SK-N-SH (cell line): ENCODE measurements at regions not wholly inside any gene's neighbourhood (a gene's known extent, or its start where the extent isn't known, plus 50 kb on each side); places are given as distances from the start of the nearest gene placed in this dataset.

Experiments used
- CTCF ChIA-PET: fragments of 300-600, 350-600 bp; formaldehyde crosslinking; extraction: SDS; loops from one replicate; lab custom pipeline; 2021; lab: Yijun Ruan, JAX
- POLR2A ChIA-PET: fragments of 350-600 bp; sonication (Branson Sonifier 250); formaldehyde crosslinking; extraction: SDS; loops from one replicate; lab custom pipeline; 2020; ENCODE audit warnings: antibody characterized with exemption, inconsistent platforms; lab: Yijun Ruan, JAX
- DNase-seq: peaks from one replicate; pipeline ENCODE4 v3.0.0; 2012
- H2AFZ ChIP-seq: fragments of 200-600 bp; sonication (generic); 2 replicates; pipeline ENCODE4 v1.8.1; 2016; ENCODE audit warnings: antibody characterized with exemption, mild to moderate bottlenecking, low read depth
- H3F3A ChIP-seq: fragments of 200-600 bp; sonication (generic); replicated peaks from 2 replicates; pipeline ENCODE3; 2016; ENCODE audit warnings: antibody characterized with exemption, mild to moderate bottlenecking; ENCODE audit not compliant: insufficient read depth
- H3K27ac ChIP-seq, 2 experiments: fragments of 200-500 bp in 1 of 2; fragments of 200-600 bp in 1 of 2; sonication (Bioruptor generic) in 1 of 2; sonication (generic), shearing (Covaris generic) in 1 of 2; 2 replicates each; pipeline versions ENCODE4 v1.5.1 to v1.6.1; 2014 to 2016; ENCODE audit warnings: low read depth in 2 of 2, inconsistent platforms in 1 of 2, low read length in 1 of 2, mild to moderate bottlenecking in 1 of 2, mixed read lengths in 1 of 2
- H3K27me3 ChIP-seq: fragments of 200-600 bp; sonication (generic), shearing (Covaris generic); 2 replicates; pipeline ENCODE4 v1.6.1; 2016; ENCODE audit warnings: mixed run types; ENCODE audit not compliant: insufficient read depth
- H3K36me3 ChIP-seq, 2 experiments: fragments of 200-500 bp in 1 of 2; fragments of 200-600 bp in 1 of 2; sonication (Bioruptor generic) in 1 of 2; sonication (generic) in 1 of 2; replicated peaks in 1 of 2; 2 replicates each; pipeline versions ENCODE3 to v1.5.1; 2014 to 2016; ENCODE audit warnings: low read length in 1 of 2, mild to moderate bottlenecking in 1 of 2; ENCODE audit not compliant: insufficient read depth in 2 of 2, control insufficient read depth in 1 of 2
- H3K4me1 ChIP-seq, 2 experiments: fragments of 200-500 bp in 1 of 2; fragments of 200-600 bp in 1 of 2; sonication (Bioruptor generic) in 1 of 2; sonication (generic), shearing (Covaris generic) in 1 of 2; 2 replicates each; pipeline versions ENCODE4 v1.5.1 to v1.6.1; 2014 to 2016; ENCODE audit warnings: low read depth in 1 of 2, low read length in 1 of 2, mixed run types in 1 of 2; ENCODE audit not compliant: insufficient read depth in 2 of 2, control insufficient read depth in 1 of 2
- H3K4me2 ChIP-seq: fragments of 200-600 bp; sonication (generic), shearing (Covaris generic); 2 replicates; pipeline ENCODE4 v1.6.1; 2017; ENCODE audit warnings: mixed run types
- H3K4me3 ChIP-seq, 2 experiments: fragments of 200-500 bp in 1 of 2; fragments of 200-600 bp in 1 of 2; sonication (Bioruptor generic) in 1 of 2; sonication (generic), shearing (Covaris generic) in 1 of 2; 2 replicates each; pipeline versions ENCODE4 v1.5.1 to v1.8.1; 2014 to 2016; ENCODE audit warnings: low read depth in 2 of 2, inconsistent platforms in 1 of 2, low read length in 1 of 2, mild to moderate bottlenecking in 1 of 2, mixed read lengths in 1 of 2, moderate library complexity in 1 of 2
- H3K79me2 ChIP-seq: fragments of 200-600 bp; sonication (generic); 2 replicates; pipeline ENCODE4 v1.8.1; 2017; ENCODE audit warnings: mild to moderate bottlenecking; ENCODE audit not compliant: insufficient read depth
- H3K9ac ChIP-seq: fragments of 200-600 bp; sonication (generic); 2 replicates; pipeline ENCODE4 v1.6.1; 2017; ENCODE audit warnings: mixed run types
- H3K9me2 ChIP-seq: fragments of 200-600 bp; sonication (generic); 2 replicates; pipeline ENCODE4 v1.6.1; 2017; ENCODE audit warnings: mixed run types
- H3K9me3 ChIP-seq: fragments of 200-600 bp; sonication (generic); 2 replicates; pipeline ENCODE4 v1.6.1; 2017; ENCODE audit warnings: mixed run types, mild to moderate bottlenecking, moderate library complexity
- H4K20me1 ChIP-seq: fragments of 200-600 bp; sonication (generic); 2 replicates; pipeline ENCODE4 v1.6.1; 2017; ENCODE audit warnings: mild to moderate bottlenecking, mixed run types; ENCODE audit not compliant: insufficient read depth
- EZH2phosphoT487 ChIP-seq: fragments of 200-600 bp; sonication (generic); IDR thresholded peaks from 2 replicates; pipeline ENCODE4 v1.6.1; 2017; ENCODE audit warnings: low read depth, mixed run types, mild to moderate bottlenecking, antibody characterized with exemption, moderate library complexity, borderline replicate concordance
- FOXM1 ChIP-seq: IDR thresholded peaks from 2 replicates; pipeline ENCODE4 v1.4.0; 2012; ENCODE audit warnings: low read depth, mild to moderate bottlenecking
- GATA2 ChIP-seq: sonication (generic); formaldehyde crosslinking; IDR thresholded peaks from 2 replicates; pipeline ENCODE4 v1.5.0; 2020; ENCODE audit warnings: mild to moderate bottlenecking, missing genetic modification reagents
- JUND ChIP-seq: IDR thresholded peaks from 2 replicates; pipeline ENCODE4 v1.4.0; 2012
- NFIC ChIP-seq: IDR thresholded peaks from 2 replicates; pipeline ENCODE4 v1.4.0; 2012; ENCODE audit warnings: borderline replicate concordance
- NRF1 ChIP-seq: IDR thresholded peaks from 2 replicates; pipeline ENCODE4 v1.6.1; 2012; ENCODE audit warnings: low read depth, mild to moderate bottlenecking, low read length
- POLR2AphosphoS5 ChIP-seq: IDR thresholded peaks from 2 replicates; pipeline ENCODE4 v1.6.1; 2012; ENCODE audit warnings: low read depth, low read length
- RXRA ChIP-seq: IDR thresholded peaks from 2 replicates; pipeline ENCODE4 v1.4.0; 2012; ENCODE audit warnings: low read depth, mild to moderate bottlenecking, borderline replicate concordance
- SIN3A ChIP-seq: IDR thresholded peaks from 2 replicates; pipeline ENCODE4 v1.6.1; 2012; ENCODE audit warnings: low read depth, mild to moderate bottlenecking, low read length, moderate library complexity, borderline replicate concordance
- YY1 ChIP-seq: IDR thresholded peaks from 2 replicates; pipeline ENCODE4 v1.4.0; 2012; ENCODE audit warnings: low read depth, mild to moderate bottlenecking
- WGBS: methylation state at CpG from one replicate; pipeline ENCODE4 v1.1.6; 2017; ENCODE audit warnings: low lambda C conversion rate; 5-methylcytosine and 5-hydroxymethylcytosine counted together
- TF ChIP-seq, protein P1 (sequence below): IDR thresholded peaks from 2 replicates; pipeline ENCODE4 v1.4.0; 2012; ENCODE audit warnings: low read depth, borderline replicate concordance
- TF ChIP-seq, protein P2 (sequence below): fragments of 150-350 bp; IDR thresholded peaks from 2 replicates; pipeline ENCODE4 v1.6.1; 2016; ENCODE audit warnings: mild to moderate bottlenecking, low read depth, low read length

DNA sequence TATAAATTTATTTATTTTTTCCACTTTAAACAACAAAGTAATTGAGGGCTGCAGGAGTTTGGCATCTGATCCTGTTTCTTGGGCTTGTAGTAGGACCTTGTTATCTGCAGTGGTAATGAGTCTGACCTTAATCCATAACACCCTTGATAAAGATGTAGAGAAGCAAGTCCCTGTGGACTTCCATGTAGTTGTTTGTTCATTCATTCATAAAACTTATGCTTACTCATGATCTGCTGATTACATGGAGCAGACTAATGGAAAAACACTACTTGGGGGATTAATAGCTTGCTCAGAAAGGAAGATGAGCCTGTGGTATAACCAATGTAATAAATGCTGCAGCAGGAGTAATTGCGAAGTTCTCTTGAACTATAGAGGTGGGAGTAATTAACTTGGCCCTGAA lies 271.5 kb upstream of the TBL1XR1 start (continued):
- TF ChIP-seq, protein P1, sequence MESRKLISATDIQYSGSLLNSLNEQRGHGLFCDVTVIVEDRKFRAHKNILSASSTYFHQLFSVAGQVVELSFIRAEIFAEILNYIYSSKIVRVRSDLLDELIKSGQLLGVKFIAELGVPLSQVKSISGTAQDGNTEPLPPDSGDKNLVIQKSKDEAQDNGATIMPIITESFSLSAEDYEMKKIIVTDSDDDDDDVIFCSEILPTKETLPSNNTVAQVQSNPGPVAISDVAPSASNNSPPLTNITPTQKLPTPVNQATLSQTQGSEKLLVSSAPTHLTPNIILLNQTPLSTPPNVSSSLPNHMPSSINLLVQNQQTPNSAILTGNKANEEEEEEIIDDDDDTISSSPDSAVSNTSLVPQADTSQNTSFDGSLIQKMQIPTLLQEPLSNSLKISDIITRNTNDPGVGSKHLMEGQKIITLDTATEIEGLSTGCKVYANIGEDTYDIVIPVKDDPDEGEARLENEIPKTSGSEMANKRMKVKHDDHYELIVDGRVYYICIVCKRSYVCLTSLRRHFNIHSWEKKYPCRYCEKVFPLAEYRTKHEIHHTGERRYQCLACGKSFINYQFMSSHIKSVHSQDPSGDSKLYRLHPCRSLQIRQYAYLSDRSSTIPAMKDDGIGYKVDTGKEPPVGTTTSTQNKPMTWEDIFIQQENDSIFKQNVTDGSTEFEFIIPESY, result no peak
- no peak for TF ChIP-seq NRF1
- TF ChIP-seq, protein P2, sequence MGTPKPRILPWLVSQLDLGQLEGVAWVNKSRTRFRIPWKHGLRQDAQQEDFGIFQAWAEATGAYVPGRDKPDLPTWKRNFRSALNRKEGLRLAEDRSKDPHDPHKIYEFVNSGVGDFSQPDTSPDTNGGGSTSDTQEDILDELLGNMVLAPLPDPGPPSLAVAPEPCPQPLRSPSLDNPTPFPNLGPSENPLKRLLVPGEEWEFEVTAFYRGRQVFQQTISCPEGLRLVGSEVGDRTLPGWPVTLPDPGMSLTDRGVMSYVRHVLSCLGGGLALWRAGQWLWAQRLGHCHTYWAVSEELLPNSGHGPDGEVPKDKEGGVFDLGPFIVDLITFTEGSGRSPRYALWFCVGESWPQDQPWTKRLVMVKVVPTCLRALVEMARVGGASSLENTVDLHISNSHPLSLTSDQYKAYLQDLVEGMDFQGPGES, result no peak
- TF ChIP-seq JUND, result no peak
- no peak for TF ChIP-seq YY1
- no peak for TF ChIP-seq GATA2 (CRISPR knock-in tag)

DNA sequence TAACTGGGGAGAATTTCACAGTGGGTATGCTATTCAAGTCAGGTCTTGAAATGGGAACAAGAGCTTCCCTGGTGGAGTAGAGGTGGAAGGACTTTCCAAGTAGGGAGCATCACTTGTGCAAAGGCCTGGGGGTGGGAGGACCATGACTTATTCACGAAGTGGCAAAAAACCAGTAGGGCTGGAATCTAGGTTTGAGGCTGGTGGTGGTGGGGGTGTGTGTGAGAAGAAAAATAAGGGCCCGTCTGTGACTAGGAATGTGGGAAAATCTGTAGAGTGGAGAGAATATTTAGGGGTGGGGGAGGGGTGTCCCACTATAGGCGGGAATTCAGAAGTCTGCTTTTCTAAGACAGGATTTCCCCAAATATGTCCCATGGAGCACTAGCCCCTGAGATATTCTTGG lies 271.9 kb upstream of the TBL1XR1 start:
- H3K27ac ChIP-seq, result no peak overlapping the region
- TF ChIP-seq RXRA, result no peak
- no peak for TF ChIP-seq FOXM1
- TF ChIP-seq SIN3A, result no peak
- no peak for TF ChIP-seq NFIC
- TF ChIP-seq POLR2AphosphoS5, result no peak
- TF ChIP-seq, protein P1, result no peak
- TF ChIP-seq EZH2phosphoT487, result no peak
- TF ChIP-seq, all 33 proteins: peak for 0
- WGBS, result 94% methylated on average over 3 of the region's 3 CpGs
- no peak for DNase-seq
- no peak overlapping the region for H2AFZ ChIP-seq
- H3K9me2 ChIP-seq, result no peaks in the 10 kb centered on the region
- ChIA-PET POLR2A (no interaction called here), CTCF (no interaction called here)
- no peak overlapping the region for H3K9ac ChIP-seq
- H3K4me1 ChIP-seq, result peaks cover 0 to 6% of the 10 kb centered on the region in 2 experiments; a peak in 2 of 4 replicates
- no peaks in the 10 kb centered on the region for H3K9me3 ChIP-seq
- no peaks in the 10 kb centered on the region for H3K27me3 ChIP-seq
- no peaks in the 10 kb centered on the region for H3F3A ChIP-seq
- H4K20me1 ChIP-seq, result no peaks in the 10 kb centered on the region
- no peak overlapping the region for H3K4me2 ChIP-seq
- no peaks in the 10 kb centered on the region for H3K36me3 ChIP-seq
- no peaks in the 10 kb centered on the region for H3K79me2 ChIP-seq
- no peak overlapping the region for H3K4me3 ChIP-seq
